Vagina (tissue), 2 donors: ENCODE measurements at regions not wholly inside any gene's neighbourhood (a gene's known extent, or its start where the extent isn't known, plus 50 kb on each side); places are given as distances from the start of the nearest gene placed in this dataset.
A peak's percentile ranks its signal among the peaks of the same experiment; 100 is the strongest.

Experiments used
- DNase-seq, 2 donors: peaks; one replicate each; pipeline ENCODE4 v3.0.0-alpha.2; 2017; ENCODE audit errors: extremely low spot score in 2 of 2
- H3K27ac ChIP-seq: fragments of 200-600 bp; sonication (generic); one replicate; pipeline ENCODE4 v1.5.1; 2019
- H3K27me3 ChIP-seq: fragments of 200-600 bp; sonication (generic); one replicate; pipeline ENCODE4 v1.5.1; 2019
- H3K36me3 ChIP-seq, 2 donors: fragments of 200-600 bp; sonication (generic); one replicate each; pipeline ENCODE4 v1.5.1; 2017 to 2019
- H3K4me1 ChIP-seq: fragments of 200-600 bp; sonication (generic); one replicate; pipeline ENCODE4 v1.5.1; 2019
- H3K4me3 ChIP-seq, 2 donors: fragments of 200-600 bp; sonication (generic); 1 replicate in 1 of 2; 2 replicates in 1 of 2; pipeline ENCODE4 v1.5.1; 2016 to 2019
- H3K9me3 ChIP-seq: fragments of 200-600 bp; sonication (generic); one replicate; pipeline ENCODE4 v1.5.1; 2019
- POLR2A ChIP-seq, 2 donors: fragments of 450-650 bp; IDR thresholded peaks; one replicate each; pipeline ENCODE4 v1.6.1; 2017; ENCODE audit warnings: antibody characterized with exemption in 2 of 2, mild to moderate bottlenecking in 2 of 2, moderate library complexity in 2 of 2
- POLR2AphosphoS5 ChIP-seq, 2 donors: sonication (generic); formaldehyde crosslinking; IDR thresholded peaks; one replicate each; pipeline ENCODE4 v1.9.0; 2017; ENCODE audit warnings: antibody characterized with exemption in 2 of 2, mild to moderate bottlenecking in 2 of 2, low read depth in 1 of 2; ENCODE audit not compliant: insufficient read depth in 1 of 2
- intact Hi-C: fragments of 100-400 bp; cut with DNase I; formaldehyde crosslinking; loops from one replicate; pipeline ENCODE4 v1.15.1; 2023
- TF ChIP-seq, protein P1 (sequence below), 3 experiments: fragments of 450-650 bp in 2 of 3; fragments of 200-600 bp in 1 of 3; sonication (generic) in 1 of 3; IDR thresholded peaks; one replicate each; pipeline ENCODE4 v1.5.1; 2017 to 2019; ENCODE audit warnings: antibody characterized with exemption in 3 of 3, mild to moderate bottlenecking in 2 of 3, moderate library complexity in 2 of 3

DNA sequence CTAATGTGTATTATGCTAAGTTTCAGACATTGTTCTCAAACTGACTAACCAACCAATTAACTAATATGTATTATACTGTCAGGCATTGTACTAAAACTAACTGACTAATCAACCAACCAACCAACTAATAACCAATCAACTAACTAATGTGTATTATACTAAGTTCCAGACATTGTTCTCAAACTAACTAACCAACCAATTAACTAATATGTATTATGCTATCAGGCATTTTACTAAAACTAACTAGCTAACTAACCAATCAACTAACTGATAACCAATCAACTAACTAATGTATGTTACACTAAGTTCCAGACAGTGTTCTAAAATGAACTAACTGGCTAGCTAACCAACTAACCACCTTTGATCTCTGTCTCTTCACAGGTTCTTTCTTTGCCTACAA, 152.3 kb downstream of the SUDS3 start:
- intact Hi-C loops: no loop called here
- TF ChIP-seq, protein P1, sequence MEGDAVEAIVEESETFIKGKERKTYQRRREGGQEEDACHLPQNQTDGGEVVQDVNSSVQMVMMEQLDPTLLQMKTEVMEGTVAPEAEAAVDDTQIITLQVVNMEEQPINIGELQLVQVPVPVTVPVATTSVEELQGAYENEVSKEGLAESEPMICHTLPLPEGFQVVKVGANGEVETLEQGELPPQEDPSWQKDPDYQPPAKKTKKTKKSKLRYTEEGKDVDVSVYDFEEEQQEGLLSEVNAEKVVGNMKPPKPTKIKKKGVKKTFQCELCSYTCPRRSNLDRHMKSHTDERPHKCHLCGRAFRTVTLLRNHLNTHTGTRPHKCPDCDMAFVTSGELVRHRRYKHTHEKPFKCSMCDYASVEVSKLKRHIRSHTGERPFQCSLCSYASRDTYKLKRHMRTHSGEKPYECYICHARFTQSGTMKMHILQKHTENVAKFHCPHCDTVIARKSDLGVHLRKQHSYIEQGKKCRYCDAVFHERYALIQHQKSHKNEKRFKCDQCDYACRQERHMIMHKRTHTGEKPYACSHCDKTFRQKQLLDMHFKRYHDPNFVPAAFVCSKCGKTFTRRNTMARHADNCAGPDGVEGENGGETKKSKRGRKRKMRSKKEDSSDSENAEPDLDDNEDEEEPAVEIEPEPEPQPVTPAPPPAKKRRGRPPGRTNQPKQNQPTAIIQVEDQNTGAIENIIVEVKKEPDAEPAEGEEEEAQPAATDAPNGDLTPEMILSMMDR (IDR thresholded peaks at IDR 0.05): no peak
- TF ChIP-seq POLR2AphosphoS5 (IDR thresholded peaks at IDR 0.05; ENCODE audit: insufficient read depth in 1 of 2, low read depth in 1 of 2) (no peak), POLR2A (IDR thresholded peaks at IDR 0.05) (no peak)
- H3K9me3 ChIP-seq: no peaks in the 10 kb centered on the region

DNA sequence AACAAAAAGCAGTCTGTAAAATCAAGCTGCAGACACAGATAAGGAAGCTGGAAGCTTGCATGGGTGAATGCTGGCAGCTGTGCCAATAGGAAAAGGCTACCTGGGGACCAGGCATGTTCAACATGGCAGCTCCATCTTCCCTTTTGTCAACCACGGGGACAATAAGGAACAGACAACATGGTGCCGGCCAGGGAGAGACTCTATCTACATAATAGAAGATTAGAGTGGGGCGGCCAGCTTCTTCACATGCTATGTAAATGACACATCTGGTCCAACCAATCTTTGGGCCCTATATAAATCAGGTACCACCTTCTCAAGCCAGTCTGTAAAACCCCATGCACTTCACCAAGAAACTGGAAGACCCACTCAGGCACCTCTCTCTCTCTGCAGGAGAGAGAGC, 157.6 kb downstream of the SUDS3 start:
- Histone ChIP-seq H3K36me3 (no peaks in the 10 kb centered on the region), H3K27ac (no peak overlapping the region), H3K4me1 (no peaks in the 10 kb centered on the region), H3K4me3 (no peak overlapping the region), H3K9me3 (no peaks in the 10 kb centered on the region), H3K27me3 (no peaks in the 10 kb centered on the region)
- intact Hi-C loops: no loop called here
- TF ChIP-seq, protein P1 (IDR thresholded peaks at IDR 0.05): no peak
- TF ChIP-seq POLR2A (IDR thresholded peaks at IDR 0.05) (no peak), POLR2AphosphoS5 (IDR thresholded peaks at IDR 0.05; ENCODE audit: insufficient read depth in 1 of 2, low read depth in 1 of 2) (no peak)
- DNase-seq: no peak

More for the DNA sequence above, 152.3 kb downstream of the SUDS3 start:
- no peak for DNase-seq
- Histone ChIP-seq H3K4me1 (no peaks in the 10 kb centered on the region), H3K27ac (no peak overlapping the region), H3K27me3 (no peaks in the 10 kb centered on the region), H3K4me3 (no peak overlapping the region), H3K36me3 (no peaks in the 10 kb centered on the region)

DNA sequence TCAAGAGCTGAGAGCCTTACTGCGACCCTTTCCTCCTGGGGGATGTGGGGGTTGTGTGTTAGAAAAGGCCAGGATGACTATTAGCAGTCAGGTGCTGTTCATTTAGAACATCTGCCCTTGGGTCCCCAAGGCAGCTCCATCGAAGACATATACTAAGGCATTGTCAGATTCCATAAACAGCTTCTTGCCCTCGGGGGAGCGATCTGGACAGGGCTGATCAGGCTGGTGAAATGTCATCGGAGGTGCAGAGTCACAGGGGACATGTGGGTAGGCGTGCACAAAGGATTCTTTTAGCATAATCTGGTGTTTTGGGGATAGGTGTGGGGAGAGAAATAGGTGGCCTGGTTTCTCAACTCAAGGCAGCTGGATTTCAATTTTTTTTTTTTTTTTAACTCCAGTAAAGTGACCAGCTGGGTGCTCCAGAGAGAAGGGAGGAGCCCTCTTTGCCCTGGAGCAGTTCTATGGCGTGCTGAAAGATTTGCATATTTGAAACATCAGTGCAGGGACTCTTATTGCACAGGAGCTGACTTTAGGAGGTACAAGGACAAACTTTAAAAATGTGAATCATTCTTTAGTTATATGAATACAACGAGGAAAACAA, 160.1 kb downstream of the SUDS3 start:
- TF ChIP-seq, protein P1 (IDR thresholded peaks at IDR 0.05): no peak
- TF ChIP-seq POLR2AphosphoS5 (IDR thresholded peaks at IDR 0.05; ENCODE audit: insufficient read depth in 1 of 2, low read depth in 1 of 2) (no peak), POLR2A (IDR thresholded peaks at IDR 0.05) (no peak)
- no peaks in the 10 kb centered on the region for H3K27me3 ChIP-seq
- no peaks in the 10 kb centered on the region for H3K36me3 ChIP-seq
- no peak overlapping the region for H3K4me3 ChIP-seq
- H3K4me1 ChIP-seq: no peaks in the 10 kb centered on the region
- intact Hi-C loops: no loop called here
- H3K27ac ChIP-seq: peak overlapping the region; percentile 56
- no peaks in the 10 kb centered on the region for H3K9me3 ChIP-seq
- no peak for DNase-seq

DNA sequence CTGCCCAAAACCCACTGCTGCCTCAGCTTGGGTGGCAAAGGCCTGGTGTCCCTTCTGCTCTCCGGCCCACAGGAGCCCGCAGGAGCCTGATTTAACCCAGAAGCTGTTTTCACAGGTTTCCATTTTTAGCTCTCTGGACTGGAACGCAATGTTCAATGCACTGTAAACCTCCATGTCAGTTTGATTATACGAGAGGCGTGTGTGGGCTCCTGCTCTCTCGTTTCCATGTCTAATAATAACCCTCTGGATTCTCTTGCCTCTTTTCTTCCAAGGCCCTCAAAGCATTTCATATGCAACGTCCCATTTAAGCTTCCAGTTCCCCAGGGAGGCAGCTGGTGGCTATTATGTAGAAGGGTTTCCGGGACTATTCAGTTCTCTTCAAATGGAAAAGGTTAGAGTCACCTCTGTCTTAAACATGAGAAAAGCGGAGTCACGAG, 161.1 kb downstream of the SUDS3 start:
- peak overlapping the region; percentile 56 for H3K27ac ChIP-seq
- no peaks in the 10 kb centered on the region for H3K4me1 ChIP-seq

DNA sequence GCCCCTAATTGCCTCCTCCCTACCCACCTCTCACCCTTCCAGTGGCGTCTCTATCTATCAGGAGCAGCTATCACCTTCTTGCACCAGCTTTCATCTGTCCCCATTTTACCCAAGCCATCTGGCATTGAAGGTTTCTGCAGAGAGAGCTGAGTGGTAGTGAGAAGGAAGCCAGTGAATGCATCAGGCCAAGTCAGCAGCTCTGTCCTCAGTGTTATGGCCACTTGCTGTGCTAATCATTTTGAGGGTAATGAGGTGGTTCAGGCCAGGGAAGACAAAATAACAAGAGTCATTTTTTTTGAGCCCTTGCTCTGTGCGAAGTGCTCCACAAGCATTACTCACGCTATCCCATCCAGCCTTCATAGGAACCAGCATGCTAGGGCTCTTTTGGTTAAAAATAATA, 164.7 kb downstream of the SUDS3 start:
- Histone ChIP-seq H3K9me3 (no peaks in the 10 kb centered on the region), H3K36me3 (no peaks in the 10 kb centered on the region), H3K27me3 (no peaks in the 10 kb centered on the region), H3K4me3 (no peak overlapping the region), H3K4me1 (no peaks in the 10 kb centered on the region), H3K27ac (no peak overlapping the region)
- TF ChIP-seq POLR2AphosphoS5 (IDR thresholded peaks at IDR 0.05; ENCODE audit: insufficient read depth in 1 of 2, low read depth in 1 of 2) (no peak), POLR2A (IDR thresholded peaks at IDR 0.05) (no peak)
- TF ChIP-seq, protein P1 (IDR thresholded peaks at IDR 0.05): no peak
- no peak for DNase-seq
- intact Hi-C loops: no loop called here

More for the DNA sequence above, 161.1 kb downstream of the SUDS3 start:
- DNase-seq: no peak
- no peaks in the 10 kb centered on the region for H3K36me3 ChIP-seq
- H3K9me3 ChIP-seq: no peaks in the 10 kb centered on the region
- TF ChIP-seq POLR2AphosphoS5 (IDR thresholded peaks at IDR 0.05; ENCODE audit: insufficient read depth in 1 of 2, low read depth in 1 of 2) (peak in 1 of 2 donors; percentile 27), POLR2A (IDR thresholded peaks at IDR 0.05) (no peak)
- TF ChIP-seq, protein P1 (IDR thresholded peaks at IDR 0.05): no peak
- no peaks in the 10 kb centered on the region for H3K27me3 ChIP-seq
- no peak overlapping the region for H3K4me3 ChIP-seq
- intact Hi-C loops: no loop called here
